AG04450 (cell line): ENCODE measurements at regions not wholly inside any gene's neighbourhood (a gene's known extent, or its start where the extent isn't known, plus 50 kb on each side); places are given as distances from the start of the nearest gene placed in this dataset.

Experiments
- CTCF ChIA-PET: fragments of 300-600, 350-600 bp; formaldehyde crosslinking; extraction: SDS; loops from one replicate; lab custom pipeline; 2022; ENCODE audit warnings: antibody characterized with exemption, inconsistent platforms; lab: Charles Lee
- POLR2A ChIA-PET: fragments of 350-600 bp; formaldehyde crosslinking; extraction: SDS; loops from one replicate; lab custom pipeline; 2021; ENCODE audit warnings: antibody characterized with exemption, inconsistent platforms; lab: Yijun Ruan, JAX
- DNase-seq: peaks from one replicate; pipeline ENCODE4 v3.0.0-alpha.2; 2011; ENCODE audit warnings: low read depth, low spot score
- H3K27ac ChIP-seq: one replicate; pipeline ENCODE4 v1.5.1; 2012; ENCODE audit warnings: low read depth, low read length, control low read depth
- H3K27me3 ChIP-seq: one replicate; pipeline ENCODE4 v1.6.0; 2012; ENCODE audit warnings: low read length; ENCODE audit not compliant: control insufficient read depth, insufficient read depth
- H3K4me3 ChIP-seq: 2 replicates; pipeline ENCODE4 v1.5.1; 2011; ENCODE audit warnings: mild to moderate bottlenecking, low read depth, low read length, control low read depth
- H3K9me3 ChIP-seq: 2 replicates; pipeline ENCODE4 v1.5.1; 2012; ENCODE audit warnings: low read length; ENCODE audit not compliant: control insufficient read depth, insufficient read depth
- CTCF ChIP-seq: IDR thresholded peaks from 2 replicates; pipeline ENCODE4 v1.5.1; 2011; ENCODE audit warnings: low read depth, low read length, control low read depth, inconsistent platforms

DNA sequence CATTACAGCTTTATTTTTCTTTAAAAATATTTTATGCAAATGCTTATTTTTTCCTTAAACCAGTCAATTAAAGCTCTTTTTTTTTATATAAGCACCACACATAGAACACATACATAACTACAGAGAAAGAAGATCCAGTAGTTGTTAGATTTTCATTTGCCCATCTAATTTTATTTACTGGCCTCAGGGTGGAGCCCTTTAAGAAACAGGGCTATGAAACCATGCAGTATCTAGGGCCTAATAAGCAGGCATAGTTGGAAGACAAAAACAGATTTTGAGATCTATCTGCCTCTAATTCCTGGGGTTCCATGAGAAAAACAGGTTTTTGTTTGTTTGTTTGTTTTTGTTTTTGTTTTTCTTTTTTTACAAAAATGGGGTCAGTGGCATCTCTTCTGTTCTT lies 120.6 kb downstream of the BCHE start:
- Histone ChIP-seq H3K9me3 (peaks cover 4% of the 10 kb centered on the region; the same call in 1 of the 2 replicates), H3K27me3 (no peaks in the 10 kb centered on the region), H3K27ac (no peak overlapping the region), H3K4me3 (no peak overlapping the region)
- ChIA-PET POLR2A (no interaction called here), CTCF (no interaction called here)
- no peak for DNase-seq
- no peak for TF ChIP-seq CTCF

DNA sequence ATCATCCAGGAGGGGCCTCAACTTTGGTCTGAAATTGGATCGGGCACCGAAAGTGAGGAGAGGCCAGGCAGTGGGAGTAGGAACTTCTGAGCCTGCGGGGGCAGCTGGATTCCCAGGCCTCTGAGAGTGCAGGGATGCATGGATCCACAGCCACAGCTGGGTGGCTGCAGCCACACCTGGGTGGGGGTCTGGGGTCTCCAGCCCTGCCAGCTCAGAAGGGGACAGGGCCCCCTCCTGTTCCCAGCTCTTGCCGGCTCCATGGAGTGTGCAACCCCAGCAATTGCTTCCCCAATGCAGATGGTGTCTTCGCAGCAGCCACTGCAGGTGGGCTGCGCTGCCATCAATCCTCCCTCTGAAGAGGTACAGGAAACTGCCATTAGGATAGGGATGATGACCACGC lies 123.7 kb downstream of the BCHE start:
- H3K9me3 ChIP-seq: no peaks in the 10 kb centered on the region
- POLR2A ChIA-PET: no interaction called here
- no peak overlapping the region for H3K27ac ChIP-seq
- H3K27me3 ChIP-seq: no peaks in the 10 kb centered on the region
- TF ChIP-seq CTCF: no peak
- DNase-seq: no peak
- CTCF ChIA-PET: no interaction called here
- no peak overlapping the region for H3K4me3 ChIP-seq

GRCh38 chr3:165712382-165712781 lies 124.8 kb downstream of the BCHE start:
- no peak overlapping the region for H3K4me3 ChIP-seq
- H3K9me3 ChIP-seq: no peaks in the 10 kb centered on the region
- POLR2A ChIA-PET: no interaction called here
- H3K27me3 ChIP-seq: no peaks in the 10 kb centered on the region
- CTCF ChIA-PET: no interaction called here
- no peak for TF ChIP-seq CTCF
- no peak for DNase-seq
- H3K27ac ChIP-seq: no peak overlapping the region

GRCh38 chr3:165697910-165698309 lies 139.3 kb downstream of the BCHE start:
- DNase-seq: no peak
- H3K9me3 ChIP-seq: no peaks in the 10 kb centered on the region
- no peak overlapping the region for H3K4me3 ChIP-seq
- H3K27ac ChIP-seq: no peak overlapping the region
- ChIA-PET CTCF (no interaction called here), POLR2A (no interaction called here)
- no peaks in the 10 kb centered on the region for H3K27me3 ChIP-seq
- TF ChIP-seq CTCF: no peak

DNA sequence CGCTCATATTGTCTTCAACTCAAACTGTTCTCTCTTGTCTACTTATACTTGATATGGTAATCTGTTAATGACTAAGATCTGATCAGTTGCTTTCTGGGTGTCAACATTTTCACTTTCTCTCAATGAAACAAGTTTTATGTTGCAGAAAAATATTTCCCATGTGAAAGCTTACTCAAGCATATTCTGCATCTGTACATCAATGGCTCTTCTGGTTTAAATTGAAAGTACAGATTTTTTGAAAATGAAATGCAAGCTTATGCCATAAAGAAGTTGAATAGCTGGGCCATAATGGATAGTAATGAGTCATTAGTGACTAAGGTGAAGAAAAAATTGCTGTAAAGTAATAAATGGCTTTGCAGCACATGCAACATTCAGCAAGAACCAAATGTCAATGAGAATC lies 140.7 kb downstream of the BCHE start:
- Histone ChIP-seq H3K27ac (no peak overlapping the region), H3K4me3 (no peak overlapping the region), H3K9me3 (no peaks in the 10 kb centered on the region), H3K27me3 (no peaks in the 10 kb centered on the region)
- TF ChIP-seq CTCF: no peak
- POLR2A ChIA-PET: no interaction called here
- no peak for DNase-seq
- CTCF ChIA-PET: no interaction called here
